OCI-LY7 (cell line): ENCODE measurements at regions not wholly inside any gene's neighbourhood (a gene's known extent, or its start where the extent isn't known, plus 50 kb on each side); places are given as distances from the start of the nearest gene placed in this dataset.

Source experiments
- EZH2phosphoT487 ChIP-seq: fragments of 200-600 bp; sonication (generic); IDR thresholded peaks from 2 replicates; pipeline ENCODE4 v1.6.1; 2018; ENCODE audit warnings: low read depth, borderline replicate concordance, mild to moderate bottlenecking, mixed run types, antibody characterized with exemption, low read length, moderate library complexity, mixed read lengths
- TF ChIP-seq, protein P1 (sequence below): fragments of 200-600 bp; sonication (generic); conservative IDR thresholded peaks from 2 replicates; pipeline ENCODE4 v1.5.1; 2014; ENCODE audit warnings: mild to moderate bottlenecking, antibody characterized with exemption, low read length, moderate library complexity, mixed read lengths

DNA sequence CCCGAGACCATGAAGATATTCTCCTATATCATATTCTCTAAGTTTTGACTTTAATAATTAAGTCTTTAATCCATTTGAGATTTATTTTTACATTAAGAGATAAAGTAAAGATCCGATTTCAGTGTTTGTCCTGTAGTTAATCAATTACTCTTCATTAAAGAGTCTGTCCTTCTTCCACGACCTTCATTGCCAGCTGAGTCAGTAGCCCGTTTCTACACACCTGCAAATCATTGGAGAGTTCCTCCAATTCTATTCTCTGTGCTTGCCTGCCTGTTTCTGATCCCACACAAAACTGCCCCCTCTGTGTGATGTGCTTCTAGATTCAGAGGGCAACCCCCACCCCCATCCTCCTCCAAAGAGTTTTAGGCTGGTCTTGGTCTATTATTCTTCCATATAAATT lies 119.2 kb downstream of the KCNF1 start:
- TF ChIP-seq, protein P1, sequence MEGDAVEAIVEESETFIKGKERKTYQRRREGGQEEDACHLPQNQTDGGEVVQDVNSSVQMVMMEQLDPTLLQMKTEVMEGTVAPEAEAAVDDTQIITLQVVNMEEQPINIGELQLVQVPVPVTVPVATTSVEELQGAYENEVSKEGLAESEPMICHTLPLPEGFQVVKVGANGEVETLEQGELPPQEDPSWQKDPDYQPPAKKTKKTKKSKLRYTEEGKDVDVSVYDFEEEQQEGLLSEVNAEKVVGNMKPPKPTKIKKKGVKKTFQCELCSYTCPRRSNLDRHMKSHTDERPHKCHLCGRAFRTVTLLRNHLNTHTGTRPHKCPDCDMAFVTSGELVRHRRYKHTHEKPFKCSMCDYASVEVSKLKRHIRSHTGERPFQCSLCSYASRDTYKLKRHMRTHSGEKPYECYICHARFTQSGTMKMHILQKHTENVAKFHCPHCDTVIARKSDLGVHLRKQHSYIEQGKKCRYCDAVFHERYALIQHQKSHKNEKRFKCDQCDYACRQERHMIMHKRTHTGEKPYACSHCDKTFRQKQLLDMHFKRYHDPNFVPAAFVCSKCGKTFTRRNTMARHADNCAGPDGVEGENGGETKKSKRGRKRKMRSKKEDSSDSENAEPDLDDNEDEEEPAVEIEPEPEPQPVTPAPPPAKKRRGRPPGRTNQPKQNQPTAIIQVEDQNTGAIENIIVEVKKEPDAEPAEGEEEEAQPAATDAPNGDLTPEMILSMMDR, result no peak
- no peak for TF ChIP-seq EZH2phosphoT487
